HG03460 (cell line): ENCODE measurements at regions not wholly inside any gene's neighbourhood (a gene's known extent, or its start where the extent isn't known, plus 50 kb on each side); places are given as distances from the start of the nearest gene placed in this dataset.
"Not testable (repeated sequence)": the region's sequence is repeated elsewhere in the genome, so short reads cannot be mapped to it uniquely, and the experiment has no call there.

Experiments used
- ATAC-seq: cut with Tn5 transposase; IDR thresholded peaks from one replicate; pipeline ENCODE4 v1.9.1; 2021; ENCODE audit not compliant: unreplicated experiment

GRCh38 chr2:131668794-131669540 is 141.3 kb downstream of the CCDC74A start:
- ATAC-seq, result not testable (repeated sequence)

GRCh38 chr2:131671841-131672470 is 144.3 kb downstream of the CCDC74A start:
- ATAC-seq, result not testable (repeated sequence)

GRCh38 chr2:131672471-131673399 is 145.0 kb downstream of the CCDC74A start:
- peak; percentile 87 for ATAC-seq

DNA sequence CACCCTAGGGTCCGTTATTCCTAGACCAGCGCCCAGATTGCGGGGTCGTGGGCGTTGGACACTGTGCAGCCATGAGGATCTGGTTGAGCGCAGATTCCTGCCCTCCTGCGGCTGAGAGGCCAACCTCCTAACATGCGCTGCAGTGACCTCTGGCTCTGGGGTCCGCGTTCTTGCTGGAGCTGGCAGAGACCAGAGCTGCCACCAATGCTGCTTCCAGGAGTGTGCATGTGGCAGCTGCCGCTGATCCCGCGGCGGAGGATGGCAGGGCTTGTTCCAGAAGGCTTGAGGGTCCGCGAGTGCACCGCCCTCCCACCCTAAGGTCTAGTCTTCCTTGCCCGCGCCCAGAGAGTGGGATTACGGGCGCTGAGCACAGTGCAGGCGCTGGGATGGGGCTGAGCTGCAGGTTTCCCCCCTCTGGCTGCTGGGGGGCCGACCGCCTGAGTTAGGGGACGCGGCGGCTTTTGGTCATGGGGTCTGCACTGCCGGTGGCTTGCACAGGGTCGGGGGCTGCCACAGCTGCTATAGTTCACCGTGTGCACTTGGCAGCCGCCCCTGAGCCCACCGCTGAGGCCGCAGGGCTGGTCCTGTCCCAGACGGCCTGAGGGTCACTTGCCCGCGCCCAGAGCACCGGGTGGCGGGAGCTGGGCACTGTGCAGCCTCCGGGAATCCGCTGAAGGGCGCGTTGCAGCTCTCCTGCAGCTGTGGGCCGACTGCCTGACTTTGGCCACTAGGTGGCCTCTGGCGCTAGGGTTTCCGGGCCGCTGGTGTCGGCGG is 145.9 kb downstream of the CCDC74A start:
- ATAC-seq, result peak; percentile 94

DNA sequence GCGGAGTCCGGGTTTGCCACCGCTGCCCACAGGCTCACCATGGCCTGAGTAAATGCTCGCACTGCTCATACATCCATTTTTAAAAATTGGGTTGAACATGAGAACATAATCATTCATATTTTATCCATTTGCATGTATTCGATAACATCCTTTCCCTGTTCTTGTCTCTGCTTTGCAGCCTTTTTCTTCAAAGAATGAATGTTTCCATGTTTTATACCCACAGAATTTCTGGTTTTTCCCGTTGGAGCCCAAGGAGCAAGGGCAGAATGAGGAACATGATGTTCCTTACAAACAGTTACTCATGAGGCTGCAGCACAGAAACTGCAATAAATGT is 146.5 kb downstream of the CCDC74A start:
- no peak for ATAC-seq

GRCh38 chr2:131681611-131682121 is 154.0 kb downstream of the CCDC74A start:
- ATAC-seq, result peak; percentile 2

GRCh38 chr2:131682122-131682944 is 154.6 kb downstream of the CCDC74A start:
- ATAC-seq, result peak; percentile 99

- peak; percentile 38 for ATAC-seq
Observed at GRCh38 chr2:131682945-131683330, 155.2 kb downstream of the CCDC74A start.

- ATAC-seq, result not testable (repeated sequence)
Observed at GRCh38 chr2:131684631-131685316, 157.1 kb downstream of the CCDC74A start.

GRCh38 chr2:131686164-131686893 is 158.6 kb downstream of the CCDC74A start:
- ATAC-seq, result not testable (repeated sequence)

GRCh38 chr2:131686894-131687238 is 159.2 kb downstream of the CCDC74A start:
- ATAC-seq, result not testable (repeated sequence)

DNA sequence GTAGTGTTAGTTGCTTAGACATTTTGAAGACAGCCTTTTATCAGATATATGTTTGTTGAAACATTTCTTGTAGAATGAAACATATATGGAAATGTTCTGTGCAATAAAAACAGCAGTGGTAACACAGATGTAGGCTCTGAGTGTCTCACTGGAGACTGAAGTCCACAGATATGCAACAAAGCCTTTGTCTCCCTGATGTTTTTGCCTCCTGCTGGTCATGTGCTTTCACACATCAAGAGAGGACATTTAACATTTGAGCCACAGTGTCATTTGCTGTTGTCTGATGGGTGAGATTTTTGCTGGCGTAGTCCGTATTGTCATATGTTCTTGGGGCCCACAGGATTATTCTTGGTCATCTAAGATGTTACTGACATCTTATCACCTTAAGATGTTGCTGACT is 161.4 kb downstream of the CCDC74A start:
- not testable (repeated sequence) for ATAC-seq

DNA sequence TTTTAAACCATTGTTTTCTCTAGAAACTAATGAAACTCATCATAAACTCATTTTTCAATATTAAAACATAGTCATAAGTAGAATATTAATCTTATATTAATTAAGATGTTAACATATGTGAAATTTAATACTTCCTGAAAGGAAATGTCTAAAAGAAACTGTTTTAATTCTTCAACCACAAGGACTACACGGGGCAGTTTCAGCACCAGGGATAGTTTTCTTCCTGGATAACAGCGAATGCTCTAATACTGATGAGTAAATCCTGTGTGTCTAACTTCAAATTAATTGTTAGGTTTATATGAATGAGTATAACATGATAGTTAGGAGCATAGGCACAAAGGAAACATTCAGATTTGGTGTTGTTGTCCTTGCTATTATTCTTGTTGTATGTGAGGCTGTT is 183.6 kb downstream of the CCDC74A start:
- ATAC-seq, result not testable (repeated sequence)

DNA sequence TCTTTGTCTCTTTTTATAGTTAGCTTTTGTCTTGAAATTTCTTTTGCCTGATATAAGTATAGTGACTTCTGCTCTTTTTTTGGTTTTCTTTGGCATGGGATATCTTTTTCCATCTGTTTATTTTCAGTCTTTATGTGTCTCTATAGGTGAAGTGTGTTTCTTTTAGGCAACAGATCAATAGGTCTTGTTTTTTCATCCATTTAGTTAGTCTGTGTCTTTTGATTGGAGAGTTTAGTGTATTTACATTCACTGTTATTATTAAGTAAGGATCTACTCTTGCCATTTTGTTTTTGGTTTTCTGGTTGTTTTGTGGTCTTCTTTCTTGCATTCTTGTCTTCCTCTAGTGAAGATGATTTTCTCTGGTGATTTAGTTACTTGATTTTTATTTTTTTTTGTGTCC is 190.2 kb downstream of the CCDC74A start:
- ATAC-seq, result not testable (repeated sequence)

DNA sequence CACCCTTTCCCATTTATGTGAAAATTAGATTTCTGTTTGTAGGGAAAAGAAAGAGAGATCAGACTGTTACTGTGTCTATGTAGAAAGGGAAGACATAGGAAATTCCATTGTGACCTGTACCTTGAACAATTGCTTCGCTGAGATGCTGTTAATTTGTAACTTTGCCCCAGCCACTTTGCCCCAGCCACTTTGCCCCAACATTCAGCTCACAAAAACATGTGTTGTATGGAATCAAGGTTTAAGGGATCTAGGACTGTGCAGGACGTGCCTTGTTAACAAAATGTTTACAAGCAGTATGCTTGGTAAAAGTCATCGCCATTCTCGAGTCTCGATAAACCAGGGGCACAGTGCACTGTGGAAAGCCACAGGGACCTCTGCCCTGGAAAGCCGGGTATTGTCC is 193.5 kb downstream of the CCDC74A start:
- not testable (repeated sequence) for ATAC-seq

- ATAC-seq, result not testable (repeated sequence)
Observed at GRCh38 chr2:131722256-131722655, 194.6 kb downstream of the CCDC74A start.

DNA sequence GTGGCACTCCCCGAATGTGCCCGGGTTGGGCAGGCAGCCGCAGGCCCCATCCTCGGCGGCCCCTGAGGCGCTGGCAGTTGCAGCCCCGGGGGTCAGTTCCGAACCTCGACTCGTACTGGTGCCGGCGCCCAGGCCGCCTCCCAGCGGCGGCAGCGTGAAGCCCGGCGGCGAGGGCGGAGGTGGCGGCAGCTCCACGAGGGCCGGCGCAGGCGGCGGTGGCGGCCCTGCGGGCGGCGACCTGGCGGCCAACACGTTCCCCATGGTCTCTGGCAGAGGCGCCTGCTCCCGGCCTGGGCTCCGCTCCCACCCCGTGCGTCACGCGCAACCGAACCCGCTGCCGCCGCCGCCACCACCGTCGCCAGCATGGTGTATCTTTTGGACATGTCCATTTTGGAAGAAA is 196.3 kb downstream of the CCDC74A start:
- ATAC-seq, result no peak

- ATAC-seq, result not testable (repeated sequence)
Observed at GRCh38 chr2:131728451-131728850, 200.8 kb downstream of the CCDC74A start.
